HG02943 (cell line): ENCODE measurements at regions not wholly inside any gene's neighbourhood (a gene's known extent, or its start where the extent isn't known, plus 50 kb on each side); places are given as distances from the start of the nearest gene placed in this dataset.

Experiments
- ATAC-seq: cut with Tn5 transposase; IDR thresholded peaks from one replicate; pipeline ENCODE4 v1.9.1; 2021; ENCODE audit warnings: mild to moderate bottlenecking, low read depth, moderate library complexity; ENCODE audit not compliant: unreplicated experiment

- no peak for ATAC-seq
Measured at GRCh38 chr4:185966549-185966948, 102.4 kb upstream of the TLR3 start.

- no peak for ATAC-seq
Measured at GRCh38 chr4:185966997-185967775, 101.8 kb upstream of the TLR3 start.

GRCh38 chr4:185969657-185970056 lies 99.3 kb upstream of the TLR3 start:
- no peak for ATAC-seq

GRCh38 chr4:185987961-185988627 lies 80.9 kb upstream of the TLR3 start:
- ATAC-seq, result no peak

GRCh38 chr4:185991770-185992169 lies 77.2 kb upstream of the TLR3 start:
- no peak for ATAC-seq

GRCh38 chr4:185992585-185992984 lies 76.4 kb upstream of the TLR3 start:
- ATAC-seq, result no peak

GRCh38 chr4:185993328-185993973 lies 75.5 kb upstream of the TLR3 start:
- no peak for ATAC-seq

- ATAC-seq, result no peak
Measured at GRCh38 chr4:185994750-185995149, 74.2 kb upstream of the TLR3 start.

- no peak for ATAC-seq
Measured at GRCh38 chr4:185995665-185996064, 73.3 kb upstream of the TLR3 start.

GRCh38 chr4:185997296-185997695 lies 71.7 kb upstream of the TLR3 start:
- ATAC-seq, result no peak

- no peak for ATAC-seq
Measured at GRCh38 chr4:185998791-185999190, 70.2 kb upstream of the TLR3 start.

- ATAC-seq, result no peak
Measured at GRCh38 chr4:185999207-185999606, 69.7 kb upstream of the TLR3 start.

- ATAC-seq, result no peak
Measured at GRCh38 chr4:186002853-186003252, 66.1 kb upstream of the TLR3 start.

GRCh38 chr4:186003746-186004145 lies 65.2 kb upstream of the TLR3 start:
- no peak for ATAC-seq

GRCh38 chr4:186008057-186008456 lies 60.9 kb upstream of the TLR3 start:
- no peak for ATAC-seq

GRCh38 chr4:186009976-186010375 lies 59.0 kb upstream of the TLR3 start:
- no peak for ATAC-seq

GRCh38 chr4:186010821-186011220 lies 58.1 kb upstream of the TLR3 start:
- ATAC-seq, result no peak

- ATAC-seq, result no peak
Measured at GRCh38 chr4:186012071-186012470, 56.9 kb upstream of the TLR3 start.

- no peak for ATAC-seq
Measured at GRCh38 chr4:186013419-186014186, 55.4 kb upstream of the TLR3 start.

GRCh38 chr4:186015212-186015817 lies 53.6 kb upstream of the TLR3 start:
- ATAC-seq, result no peak
